ENCODE measurements at regions not wholly inside any gene's neighbourhood (a gene's known extent, or its start where the extent isn't known, plus 50 kb on each side); places are given as distances from the start of the nearest gene placed in this dataset.

- no peaks in the 10 kb centered on the region for H3K4me1 ChIP-seq (ENCODE audit: control insufficient read depth, extremely low read depth, insufficient read depth, low read length)
- no peaks in the 10 kb centered on the region for H3K9me1 ChIP-seq (ENCODE audit: control insufficient read depth, extremely low read depth, insufficient read depth, low read length)
- H3K27ac ChIP-seq (ENCODE audit: control insufficient read depth, insufficient read depth, low read length) = no peak overlapping the region
- FAIRE-seq (no peak), DNase-seq (ENCODE audit: low read depth, low spot score) (no peak)
- no peaks in the 10 kb centered on the region for H3K79me2 ChIP-seq (ENCODE audit: control insufficient read depth, insufficient read depth, low read length)
- no peak overlapping the region for H3K4me2 ChIP-seq (ENCODE audit: control insufficient read depth, extremely low read depth, insufficient read depth, low read depth, low read length)
- TF ChIP-seq CTCF (optimal IDR thresholded peaks at IDR 0.05 in 1 of 3, IDR thresholded peaks at IDR 0.05 in 1 of 3, conservative IDR thresholded peaks at IDR 0.05 in 1 of 3; ENCODE audit: extremely low read depth in 1 of 3, insufficient read depth in 2 of 3, low read length in 3 of 3) (no peak), EZH2 (IDR thresholded peaks at IDR 0.05; ENCODE audit: low read length) (no peak)
- no peaks in the 10 kb centered on the region for H3K9me3 ChIP-seq (ENCODE audit: control insufficient read depth, low read depth, low read length)
- no peak overlapping the region for H3K9ac ChIP-seq (ENCODE audit: control insufficient read depth, extremely low read depth, insufficient read depth, low read length)
- H3K4me3 ChIP-seq (ENCODE audit: control insufficient read depth in 2 of 3, extremely low read depth in 1 of 3, insufficient read depth in 2 of 3, low read depth in 1 of 3, low read length in 3 of 3) = no peak overlapping the region
- no peaks in the 10 kb centered on the region for H3K36me3 ChIP-seq (ENCODE audit: control insufficient read depth in 2 of 2, extremely low read depth in 1 of 2, insufficient read depth in 2 of 2, low read length in 2 of 2)
- peaks cover 3% of the 10 kb centered on the region for H3K27me3 ChIP-seq (ENCODE audit: control insufficient read depth, extremely low read depth, insufficient read depth, low read length)
- H4K20me1 ChIP-seq (ENCODE audit: control insufficient read depth, extremely low read depth, insufficient read depth, low read length) = no peaks in the 10 kb centered on the region
- H2AFZ ChIP-seq (ENCODE audit: control insufficient read depth, low read length) = no peak overlapping the region
- dilution Hi-C loops (cut with MboI; ENCODE audit: extremely low pct_ligation_motif_present, low sequenced_read_pairs) = no loop called here
Measured at GRCh38 chr9:87445646-87446045, 52.0 kb upstream of the DAPK1 start.

- no peak overlapping the region for H3K9ac ChIP-seq (ENCODE audit: control insufficient read depth, extremely low read depth, insufficient read depth, low read length)
- peaks cover 3% of the 10 kb centered on the region for H3K27me3 ChIP-seq (ENCODE audit: control insufficient read depth, extremely low read depth, insufficient read depth, low read length)
- H3K36me3 ChIP-seq (ENCODE audit: control insufficient read depth in 2 of 2, extremely low read depth in 1 of 2, insufficient read depth in 2 of 2, low read length in 2 of 2) = no peaks in the 10 kb centered on the region
- H3K4me3 ChIP-seq (ENCODE audit: control insufficient read depth in 2 of 3, extremely low read depth in 1 of 3, insufficient read depth in 2 of 3, low read depth in 1 of 3, low read length in 3 of 3) = no peak overlapping the region
- H3K9me1 ChIP-seq (ENCODE audit: control insufficient read depth, extremely low read depth, insufficient read depth, low read length) = no peaks in the 10 kb centered on the region
- no peaks in the 10 kb centered on the region for H3K79me2 ChIP-seq (ENCODE audit: control insufficient read depth, insufficient read depth, low read length)
- H2AFZ ChIP-seq (ENCODE audit: control insufficient read depth, low read length) = no peak overlapping the region
- dilution Hi-C loops (cut with MboI; ENCODE audit: extremely low pct_ligation_motif_present, low sequenced_read_pairs) = no loop called here
- no peak overlapping the region for H3K27ac ChIP-seq (ENCODE audit: control insufficient read depth, insufficient read depth, low read length)
- TF ChIP-seq EZH2 (IDR thresholded peaks at IDR 0.05; ENCODE audit: low read length) (no peak), CTCF (optimal IDR thresholded peaks at IDR 0.05 in 1 of 3, IDR thresholded peaks at IDR 0.05 in 1 of 3, conservative IDR thresholded peaks at IDR 0.05 in 1 of 3; ENCODE audit: extremely low read depth in 1 of 3, insufficient read depth in 2 of 3, low read length in 3 of 3) (no peak)
- no peak overlapping the region for H3K4me2 ChIP-seq (ENCODE audit: control insufficient read depth, extremely low read depth, insufficient read depth, low read depth, low read length)
- no peaks in the 10 kb centered on the region for H4K20me1 ChIP-seq (ENCODE audit: control insufficient read depth, extremely low read depth, insufficient read depth, low read length)
- no peaks in the 10 kb centered on the region for H3K4me1 ChIP-seq (ENCODE audit: control insufficient read depth, extremely low read depth, insufficient read depth, low read length)
- FAIRE-seq (no peak), DNase-seq (ENCODE audit: low read depth, low spot score) (no peak)
- no peaks in the 10 kb centered on the region for H3K9me3 ChIP-seq (ENCODE audit: control insufficient read depth, low read depth, low read length)
Measured at GRCh38 chr9:87446527-87446926, 51.1 kb upstream of the DAPK1 start.
